ENCODE measurements at regions not wholly inside any gene's neighbourhood (a gene's known extent, or its start where the extent isn't known, plus 50 kb on each side); places are given as distances from the start of the nearest gene placed in this dataset.

GRCh38 chr14:25132094-25132493 is 82.1 kb upstream of the STXBP6 start:
- H3K4me3 ChIP-seq (ENCODE audit: low read depth, low read length) = no peak overlapping the region
- no peak for TF ChIP-seq CTCF (IDR thresholded peaks at IDR 0.05; ENCODE audit: insufficient read depth, low read length, missing control alignments)
- no peak for DNase-seq (ENCODE audit: low read depth, low spot score)
- ChIA-PET POLR2A (no interaction called here), CTCF (interaction anchor here (0.9 to 6.1 kb wide), 5 partner anchors 14 to 325 kb away, joined by 3 to 49 read pairs (median 5); no protein-coding TSS in a partner anchor)

GRCh38 chr14:25122843-25123242 is 72.9 kb upstream of the STXBP6 start:
- POLR2A ChIA-PET = no interaction called here
- CTCF ChIA-PET = no interaction called here
- H3K4me3 ChIP-seq (ENCODE audit: low read depth, low read length) = no peak overlapping the region
- TF ChIP-seq CTCF (IDR thresholded peaks at IDR 0.05; ENCODE audit: insufficient read depth, low read length, missing control alignments) = no peak
- DNase-seq (ENCODE audit: low read depth, low spot score) = no peak

- H3K4me3 ChIP-seq (ENCODE audit: low read depth, low read length) = no peak overlapping the region
- ChIA-PET CTCF (no interaction called here), POLR2A (no interaction called here)
- no peak for DNase-seq (ENCODE audit: low read depth, low spot score)
- no peak for TF ChIP-seq CTCF (IDR thresholded peaks at IDR 0.05; ENCODE audit: insufficient read depth, low read length, missing control alignments)
Measured at GRCh38 chr14:25122211-25122610, 72.3 kb upstream of the STXBP6 start.

GRCh38 chr14:25121337-25122129 is 71.6 kb upstream of the STXBP6 start:
- TF ChIP-seq CTCF (IDR thresholded peaks at IDR 0.05; ENCODE audit: insufficient read depth, low read length, missing control alignments) = no peak
- H3K4me3 ChIP-seq (ENCODE audit: low read depth, low read length) = no peak overlapping the region
- ChIA-PET CTCF (no interaction called here), POLR2A (no interaction called here)
- DNase-seq (ENCODE audit: low read depth, low spot score) = no peak

GRCh38 chr14:25120261-25120660 is 70.3 kb upstream of the STXBP6 start:
- CTCF ChIA-PET = no interaction called here
- H3K4me3 ChIP-seq (ENCODE audit: low read depth, low read length) = no peak overlapping the region
- DNase-seq (ENCODE audit: low read depth, low spot score) = no peak
- TF ChIP-seq CTCF (IDR thresholded peaks at IDR 0.05; ENCODE audit: insufficient read depth, low read length, missing control alignments) = no peak
- POLR2A ChIA-PET = no interaction called here

- TF ChIP-seq CTCF (IDR thresholded peaks at IDR 0.05; ENCODE audit: insufficient read depth, low read length, missing control alignments) = no peak
- ChIA-PET POLR2A (no interaction called here), CTCF (interaction anchor here (1.2 kb wide), 1 partner anchor 14 kb away, joined by 6 read pairs; no protein-coding TSS in a partner anchor)
- no peak overlapping the region for H3K4me3 ChIP-seq (ENCODE audit: low read depth, low read length)
- no peak for DNase-seq (ENCODE audit: low read depth, low spot score)
Measured at GRCh38 chr14:25118671-25119070, 68.7 kb upstream of the STXBP6 start.

All from AG04449 (cell line).